GM12865 (cell line): ENCODE measurements at regions not wholly inside any gene's neighbourhood (a gene's known extent, or its start where the extent isn't known, plus 50 kb on each side); places are given as distances from the start of the nearest gene placed in this dataset.

ENCODE experiments used
- DNase-seq: peaks from one replicate; pipeline ENCODE4 v3.0.0; 2010; ENCODE audit warnings: low read depth
- H3K4me3 ChIP-seq: 2 replicates; pipeline ENCODE4 v1.5.1; 2011; ENCODE audit warnings: mild to moderate bottlenecking, low read depth, low read length, control low read depth
- TF ChIP-seq, protein P1 (sequence below): IDR thresholded peaks from 2 replicates; pipeline ENCODE4 v1.5.1; 2011; ENCODE audit warnings: low read length, control low read depth, low read depth, inconsistent platforms; ENCODE audit not compliant: insufficient read depth; ENCODE audit errors: missing control alignments

- DNase-seq = no peak
- TF ChIP-seq, protein P1, sequence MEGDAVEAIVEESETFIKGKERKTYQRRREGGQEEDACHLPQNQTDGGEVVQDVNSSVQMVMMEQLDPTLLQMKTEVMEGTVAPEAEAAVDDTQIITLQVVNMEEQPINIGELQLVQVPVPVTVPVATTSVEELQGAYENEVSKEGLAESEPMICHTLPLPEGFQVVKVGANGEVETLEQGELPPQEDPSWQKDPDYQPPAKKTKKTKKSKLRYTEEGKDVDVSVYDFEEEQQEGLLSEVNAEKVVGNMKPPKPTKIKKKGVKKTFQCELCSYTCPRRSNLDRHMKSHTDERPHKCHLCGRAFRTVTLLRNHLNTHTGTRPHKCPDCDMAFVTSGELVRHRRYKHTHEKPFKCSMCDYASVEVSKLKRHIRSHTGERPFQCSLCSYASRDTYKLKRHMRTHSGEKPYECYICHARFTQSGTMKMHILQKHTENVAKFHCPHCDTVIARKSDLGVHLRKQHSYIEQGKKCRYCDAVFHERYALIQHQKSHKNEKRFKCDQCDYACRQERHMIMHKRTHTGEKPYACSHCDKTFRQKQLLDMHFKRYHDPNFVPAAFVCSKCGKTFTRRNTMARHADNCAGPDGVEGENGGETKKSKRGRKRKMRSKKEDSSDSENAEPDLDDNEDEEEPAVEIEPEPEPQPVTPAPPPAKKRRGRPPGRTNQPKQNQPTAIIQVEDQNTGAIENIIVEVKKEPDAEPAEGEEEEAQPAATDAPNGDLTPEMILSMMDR = no peak
Observed at GRCh38 chr12:127819056-127819455, 447.9 kb upstream of the TMEM132C start.

GRCh38 chr12:127820271-127820670 lies 446.7 kb upstream of the TMEM132C start:
- no peak for DNase-seq
- TF ChIP-seq, protein P1 = no peak
- H3K4me3 ChIP-seq = no peak overlapping the region

More at GRCh38 chr12:127819056-127819455, 447.9 kb upstream of the TMEM132C start:
- no peak overlapping the region for H3K4me3 ChIP-seq

GRCh38 chr12:127820846-127821245 lies 446.1 kb upstream of the TMEM132C start:
- DNase-seq = no peak
- no peak overlapping the region for H3K4me3 ChIP-seq
- TF ChIP-seq, protein P1 = no peak

DNA sequence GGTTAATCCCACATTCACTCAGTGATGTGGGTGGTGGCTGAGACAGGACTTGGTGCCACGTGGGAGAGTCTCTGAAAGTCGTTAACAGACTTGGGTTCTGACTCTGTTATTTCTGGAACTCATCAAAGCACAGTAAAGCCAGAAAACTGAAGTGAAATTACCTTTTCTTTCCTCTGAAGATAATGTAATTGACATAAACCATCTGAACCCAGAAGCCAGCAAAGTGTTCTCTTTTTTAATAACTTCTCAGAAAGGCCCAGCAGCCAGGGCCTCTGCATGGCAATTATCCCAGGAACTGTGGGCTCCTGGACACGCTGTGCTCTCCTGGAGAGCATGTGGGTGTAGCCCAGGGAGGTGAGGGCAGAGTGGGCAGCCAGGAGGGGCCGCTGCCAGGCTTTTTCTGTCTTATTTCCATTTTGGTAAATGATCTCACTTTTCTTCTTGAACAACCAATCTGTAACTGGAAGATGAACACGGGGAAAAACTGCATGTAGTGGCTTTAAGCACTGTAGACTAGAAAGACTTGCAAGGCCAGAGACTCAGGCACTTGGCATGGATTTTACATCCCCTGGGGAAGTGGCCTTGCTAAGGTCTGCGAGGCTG lies 444.1 kb upstream of the TMEM132C start:
- no peak for DNase-seq
- TF ChIP-seq, protein P1 = no peak
- H3K4me3 ChIP-seq = no peak overlapping the region

- no peak for DNase-seq
- H3K4me3 ChIP-seq = no peak overlapping the region
- TF ChIP-seq, protein P1 = no peak
Observed at GRCh38 chr12:127823801-127824200, 443.2 kb upstream of the TMEM132C start.

GRCh38 chr12:127829281-127830064 lies 437.5 kb upstream of the TMEM132C start:
- DNase-seq = no peak
- no peak overlapping the region for H3K4me3 ChIP-seq
- TF ChIP-seq, protein P1 = no peak
